ENCODE measurements at regions not wholly inside any gene's neighbourhood (a gene's known extent, or its start where the extent isn't known, plus 50 kb on each side); places are given as distances from the start of the nearest gene placed in this dataset.
"Not testable (repeated sequence)": the region's sequence is repeated elsewhere in the genome, so short reads cannot be mapped to it uniquely, and the experiment has no call there.

DNA sequence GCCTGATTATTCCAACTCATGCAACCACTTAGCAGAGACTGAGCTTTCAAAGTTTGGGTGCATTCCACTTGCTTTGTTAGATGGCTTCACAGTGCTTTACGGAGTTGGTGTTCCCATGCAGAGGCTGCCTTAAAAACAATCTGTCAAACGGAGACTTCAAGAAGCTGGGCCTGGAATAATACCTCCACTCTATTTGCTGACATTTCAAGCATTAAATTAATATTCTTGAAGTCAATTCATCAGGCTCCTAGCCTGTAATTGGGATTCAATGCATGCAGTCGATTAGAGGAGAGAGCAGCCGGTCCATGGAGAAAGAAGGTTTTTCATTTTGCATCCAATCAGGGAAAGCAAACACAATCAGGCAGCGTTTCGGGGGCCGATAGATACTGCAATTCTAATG, 314.7 kb upstream of the PRKX start:
- TF ChIP-seq TAF1 (IDR thresholded peaks at IDR 0.05; ENCODE audit: low read depth, low read length) = no peak
- no peak for TF ChIP-seq POU2F2 (IDR thresholded peaks at IDR 0.05; ENCODE audit: low read depth, low read length)
- no peak for TF ChIP-seq POLR2A (IDR thresholded peaks at IDR 0.05; ENCODE audit: low read depth, low read length)
- TF ChIP-seq PAX5 (IDR thresholded peaks at IDR 0.05; ENCODE audit: insufficient read depth, low read length, severe bottlenecking) = no peak
- TF ChIP-seq POLR2AphosphoS5 (IDR thresholded peaks at IDR 0.05; ENCODE audit: low read depth, low read length) = no peak
- FAIRE-seq (no peak), DNase-seq (ENCODE audit: insufficient read length, low spot score) (no peak)

DNA sequence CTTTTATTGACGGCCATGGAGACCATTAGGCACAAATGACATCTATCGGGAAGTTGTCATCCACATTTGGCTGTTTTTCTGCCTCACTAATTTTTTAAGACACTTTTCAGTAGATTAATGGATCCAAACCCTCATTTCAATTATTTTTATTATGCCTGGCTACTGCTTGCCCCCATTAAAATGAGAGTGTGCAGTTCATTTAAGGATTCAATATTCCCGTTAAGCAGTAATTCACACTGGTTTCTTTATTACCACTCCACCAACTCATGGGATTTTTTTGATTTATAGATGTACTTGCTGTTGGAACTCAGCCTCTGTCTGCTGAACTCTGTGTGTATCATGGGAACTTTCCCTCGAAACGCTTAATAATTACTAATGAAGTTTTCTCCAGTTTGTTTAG, 291.8 kb upstream of the PRKX start:
- FAIRE-seq (no peak), DNase-seq (ENCODE audit: insufficient read length, low spot score) (no peak)
- TF ChIP-seq PAX5 (IDR thresholded peaks at IDR 0.05; ENCODE audit: insufficient read depth, low read length, severe bottlenecking) = no peak

DNA sequence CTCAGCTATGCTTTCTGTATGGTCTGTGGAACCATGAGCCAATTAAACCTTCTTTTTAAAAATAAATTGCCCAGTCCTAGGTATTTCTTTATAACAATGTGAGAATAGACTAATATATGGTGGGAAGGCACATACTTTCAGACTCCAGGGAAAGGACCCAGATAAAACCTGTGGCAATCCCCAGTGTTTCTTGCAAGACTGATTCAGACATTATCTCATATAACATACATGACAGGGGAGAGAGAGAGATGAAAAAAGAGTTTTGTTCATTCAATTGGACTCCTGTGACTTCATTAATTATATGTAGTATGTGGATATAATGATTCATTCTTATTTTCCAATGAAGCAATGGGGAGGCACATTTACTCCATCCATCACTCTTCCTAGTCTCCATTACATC, 291.4 kb upstream of the PRKX start:
- FAIRE-seq (no peak), DNase-seq (ENCODE audit: insufficient read length, low spot score) (no peak)
- no peak for TF ChIP-seq TAF1 (IDR thresholded peaks at IDR 0.05; ENCODE audit: low read depth, low read length)
- no peak for TF ChIP-seq POU2F2 (IDR thresholded peaks at IDR 0.05; ENCODE audit: low read depth, low read length)
- no peak for TF ChIP-seq SPI1 (IDR thresholded peaks at IDR 0.05; ENCODE audit: low read depth, low read length)
- no peak for TF ChIP-seq POLR2A (IDR thresholded peaks at IDR 0.05; ENCODE audit: low read depth, low read length)
- no peak for TF ChIP-seq POLR2AphosphoS5 (IDR thresholded peaks at IDR 0.05; ENCODE audit: low read depth, low read length)
- TF ChIP-seq PAX5 (IDR thresholded peaks at IDR 0.05; ENCODE audit: insufficient read depth, low read length, severe bottlenecking) = no peak

GRCh38 chrX:3994315-3994714, 280.9 kb upstream of the PRKX start:
- peak; percentile 61 for FAIRE-seq
- no peak for TF ChIP-seq POLR2AphosphoS5 (IDR thresholded peaks at IDR 0.05; ENCODE audit: low read depth, low read length)
- no peak for TF ChIP-seq PAX5 (IDR thresholded peaks at IDR 0.05; ENCODE audit: insufficient read depth, low read length, severe bottlenecking)
- TF ChIP-seq SPI1 (IDR thresholded peaks at IDR 0.05; ENCODE audit: low read depth, low read length) = no peak
- TF ChIP-seq POU2F2 (IDR thresholded peaks at IDR 0.05; ENCODE audit: low read depth, low read length) = no peak
- no peak for TF ChIP-seq POLR2A (IDR thresholded peaks at IDR 0.05; ENCODE audit: low read depth, low read length)
- no peak for TF ChIP-seq TAF1 (IDR thresholded peaks at IDR 0.05; ENCODE audit: low read depth, low read length)
- DNase-seq (ENCODE audit: insufficient read length, low spot score) = no peak

DNA sequence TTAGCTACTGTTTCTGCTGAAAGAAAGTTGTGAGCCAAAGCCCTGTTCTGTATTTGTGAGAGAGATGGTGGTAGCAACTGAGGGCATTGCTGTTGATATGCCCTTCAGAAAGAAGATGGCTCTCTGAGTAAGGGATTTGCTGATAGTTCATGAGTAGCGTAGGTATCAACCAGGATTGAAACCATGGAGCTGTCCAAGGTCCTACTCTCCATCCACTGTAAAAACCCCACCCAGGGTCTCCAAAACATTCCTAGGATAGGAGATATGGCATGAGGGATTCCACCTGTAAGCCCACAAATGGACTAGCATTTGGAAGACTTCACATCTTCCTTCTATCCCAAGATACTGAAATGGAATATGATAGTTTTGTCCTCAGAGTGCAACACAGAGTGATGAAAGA, 277.1 kb upstream of the PRKX start:
- no peak for FAIRE-seq
- no peak for DNase-seq (ENCODE audit: insufficient read length, low spot score)
- no peak for TF ChIP-seq SPI1 (IDR thresholded peaks at IDR 0.05; ENCODE audit: low read depth, low read length)
- no peak for TF ChIP-seq TAF1 (IDR thresholded peaks at IDR 0.05; ENCODE audit: low read depth, low read length)
- TF ChIP-seq POU2F2 (IDR thresholded peaks at IDR 0.05; ENCODE audit: low read depth, low read length) = no peak
- TF ChIP-seq POLR2AphosphoS5 (IDR thresholded peaks at IDR 0.05; ENCODE audit: low read depth, low read length) = no peak
- TF ChIP-seq PAX5 (IDR thresholded peaks at IDR 0.05; ENCODE audit: insufficient read depth, low read length, severe bottlenecking) = no peak

- not testable (repeated sequence) for DNase-seq (ENCODE audit: insufficient read length, low spot score); FAIRE-seq
Measured at GRCh38 chrX:3972104-3972858, 258.8 kb upstream of the PRKX start.

- DNase-seq (ENCODE audit: insufficient read length, low spot score) (no peak), FAIRE-seq (no peak)
- TF ChIP-seq PAX5 (IDR thresholded peaks at IDR 0.05; ENCODE audit: insufficient read depth, low read length, severe bottlenecking) = no peak
- no peak for TF ChIP-seq POU2F2 (IDR thresholded peaks at IDR 0.05; ENCODE audit: low read depth, low read length)
- peak; percentile 23; the same call in 1 of the 2 replicates for TF ChIP-seq SPI1 (IDR thresholded peaks at IDR 0.05; ENCODE audit: low read depth, low read length)
Measured at GRCh38 chrX:3968749-3969148, 255.3 kb upstream of the PRKX start.

- TF ChIP-seq POLR2AphosphoS5 (IDR thresholded peaks at IDR 0.05; ENCODE audit: low read depth, low read length) = no peak
- TF ChIP-seq POLR2A (IDR thresholded peaks at IDR 0.05; ENCODE audit: low read depth, low read length) = no peak
- TF ChIP-seq TAF1 (IDR thresholded peaks at IDR 0.05; ENCODE audit: low read depth, low read length) = no peak
- TF ChIP-seq SPI1 (IDR thresholded peaks at IDR 0.05; ENCODE audit: low read depth, low read length) = no peak
- TF ChIP-seq POU2F2 (IDR thresholded peaks at IDR 0.05; ENCODE audit: low read depth, low read length) = no peak
- no peak for TF ChIP-seq PAX5 (IDR thresholded peaks at IDR 0.05; ENCODE audit: insufficient read depth, low read length, severe bottlenecking)
- FAIRE-seq = no peak
- no peak for DNase-seq (ENCODE audit: insufficient read length, low spot score)
Measured at GRCh38 chrX:3963980-3964379, 250.5 kb upstream of the PRKX start.

DNA sequence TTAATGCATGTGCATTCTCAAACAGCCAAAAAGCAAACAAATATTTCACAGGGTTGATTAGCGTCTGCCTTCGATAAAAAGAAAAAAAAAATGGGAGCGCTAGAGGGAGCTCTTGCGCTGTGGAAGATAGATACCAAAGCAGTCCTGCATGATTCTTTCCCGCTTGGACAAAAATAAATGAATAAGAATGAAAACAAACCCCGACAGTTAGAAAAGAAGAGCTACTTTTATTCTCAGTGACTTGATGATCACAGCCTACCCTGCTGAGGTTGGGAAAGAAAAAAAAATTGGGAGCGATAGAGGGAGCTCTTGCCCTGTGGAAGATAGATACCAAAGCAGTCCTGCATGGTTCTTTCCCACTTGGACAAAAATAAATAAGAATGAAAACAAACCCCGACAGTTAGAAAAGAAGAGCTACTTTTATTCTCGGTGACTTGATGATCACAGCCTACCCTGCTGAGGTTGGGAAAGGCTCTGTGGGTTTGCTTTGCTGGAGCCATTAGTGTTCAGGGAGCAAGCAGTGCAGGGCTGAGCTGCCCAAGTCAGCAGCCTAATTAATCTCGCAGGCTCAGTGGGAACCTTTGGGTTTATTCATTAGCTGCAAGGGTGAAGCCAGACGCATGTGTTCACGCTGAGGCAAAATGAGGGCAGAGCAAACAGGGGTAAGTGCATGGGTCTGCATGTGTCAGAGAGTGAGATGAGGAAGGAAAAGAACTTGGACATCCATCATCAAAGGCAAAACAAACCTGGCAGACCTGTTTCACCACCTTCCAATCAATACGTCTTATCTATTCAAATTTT, 249.3 kb upstream of the PRKX start:
- DNase-seq (ENCODE audit: insufficient read length, low spot score) = no peak
- FAIRE-seq = no peak
- TF ChIP-seq POLR2AphosphoS5 (IDR thresholded peaks at IDR 0.05; ENCODE audit: low read depth, low read length) (no peak), POLR2A (IDR thresholded peaks at IDR 0.05; ENCODE audit: low read depth, low read length) (no peak), SPI1 (IDR thresholded peaks at IDR 0.05; ENCODE audit: low read depth, low read length) (no peak), POU2F2 (IDR thresholded peaks at IDR 0.05; ENCODE audit: low read depth, low read length) (no peak), TAF1 (IDR thresholded peaks at IDR 0.05; ENCODE audit: low read depth, low read length) (no peak), PAX5 (IDR thresholded peaks at IDR 0.05; ENCODE audit: insufficient read depth, low read length, severe bottlenecking) (no peak)

GRCh38 chrX:3960952-3961351, 247.5 kb upstream of the PRKX start:
- DNase-seq (ENCODE audit: insufficient read length, low spot score) = no peak
- no peak for TF ChIP-seq POLR2AphosphoS5 (IDR thresholded peaks at IDR 0.05; ENCODE audit: low read depth, low read length)
- no peak for TF ChIP-seq POLR2A (IDR thresholded peaks at IDR 0.05; ENCODE audit: low read depth, low read length)
- no peak for TF ChIP-seq SPI1 (IDR thresholded peaks at IDR 0.05; ENCODE audit: low read depth, low read length)
- no peak for TF ChIP-seq POU2F2 (IDR thresholded peaks at IDR 0.05; ENCODE audit: low read depth, low read length)
- TF ChIP-seq PAX5 (IDR thresholded peaks at IDR 0.05; ENCODE audit: insufficient read depth, low read length, severe bottlenecking) = no peak
- TF ChIP-seq TAF1 (IDR thresholded peaks at IDR 0.05; ENCODE audit: low read depth, low read length) = no peak
- no peak for FAIRE-seq

All from GM12891 (cell line).